H1 (cell line): ENCODE measurements at regions not wholly inside any gene's neighbourhood (a gene's known extent, or its start where the extent isn't known, plus 50 kb on each side); places are given as distances from the start of the nearest gene placed in this dataset.

Source experiments
- CTCF ChIA-PET: fragments of 300-600 bp; sonication (Branson Sonifier 250); formaldehyde crosslinking; loops from one replicate; lab custom pipeline; 2021; ENCODE audit not compliant: partially characterized antibody; lab: Charles Lee
- POLR2A ChIA-PET: fragments of 300-600 bp; sonication (Branson Sonifier 250); formaldehyde crosslinking; loops from one replicate; lab custom pipeline; 2021; ENCODE audit warnings: inconsistent platforms; ENCODE audit not compliant: partially characterized antibody; lab: Charles Lee
- DNase-seq, 2 experiments: peaks; one replicate each; pipeline versions ENCODE4 v3.0.0 to v3.0.0-alpha.2; 2010 to 2022; ENCODE audit warnings: low spot score in 2 of 2, low read depth in 1 of 2, mixed read lengths in 1 of 2
- FAIRE-seq: peaks from 2 replicates; lab custom pipeline; 2011; peaks lifted over from hg19 to GRCh38; lab: Jason Lieb, UNC
- H2AFZ ChIP-seq: 2 replicates; pipeline ENCODE4 v1.8.1; 2012; ENCODE audit warnings: low read length, inconsistent platforms
- H2AK5ac ChIP-seq: 2 replicates; pipeline ENCODE4 v1.6.1; 2013; ENCODE audit warnings: low read depth, low read length
- H2BK120ac ChIP-seq: replicated peaks from 2 replicates; pipeline ENCODE3; 2013; ENCODE audit warnings: low read depth, low read length, inconsistent platforms
- H2BK12ac ChIP-seq: 2 replicates; pipeline ENCODE4 v1.6.1; 2013; ENCODE audit warnings: low read depth, low read length
- H2BK15ac ChIP-seq: 2 replicates; pipeline ENCODE4 v1.6.1; 2013; ENCODE audit warnings: low read length
- H2BK20ac ChIP-seq: 2 replicates; pipeline ENCODE4 v1.6.1; 2013; ENCODE audit warnings: low read length
- H2BK5ac ChIP-seq: 2 replicates; pipeline ENCODE4 v1.6.1; 2013; ENCODE audit warnings: low read depth, low read length
- H3K14ac ChIP-seq: 2 replicates; pipeline ENCODE4 v1.6.1; 2013; ENCODE audit warnings: inconsistent platforms; ENCODE audit not compliant: insufficient read length
- H3K18ac ChIP-seq: 2 replicates; pipeline ENCODE4 v1.6.1; 2013; ENCODE audit warnings: low read length; ENCODE audit errors: extremely low read depth
- H3K23ac ChIP-seq: 2 replicates; pipeline ENCODE4 v1.6.1; 2013; ENCODE audit warnings: inconsistent platforms; ENCODE audit not compliant: insufficient read length
- H3K23me2 ChIP-seq: 2 replicates; pipeline ENCODE4 v1.6.1; 2013; ENCODE audit warnings: low read depth, low read length
- H3K27ac ChIP-seq: 2 replicates; pipeline ENCODE4 v1.6.1; 2011; ENCODE audit warnings: low read depth, low read length, inconsistent platforms
- H3K27me3 ChIP-seq, 4 experiments: replicated peaks in 1 of 4; 1 replicate in 1 of 4; 2 replicates in 3 of 4; pipeline versions ENCODE4 v1.6.1 to v1.8.1; 2011 to 2013; ENCODE audit warnings: low read length in 3 of 4, mild to moderate bottlenecking in 3 of 4, inconsistent platforms in 2 of 4, mixed read lengths in 2 of 4, moderate library complexity in 1 of 4; ENCODE audit not compliant: control insufficient read depth in 3 of 4, insufficient read depth in 3 of 4; ENCODE audit errors: extremely low read depth in 1 of 4
- H3K36me3 ChIP-seq, 4 experiments: 2 replicates each; pipeline versions ENCODE4 v1.6.1 to v1.8.1; 2011 to 2013; ENCODE audit warnings: mild to moderate bottlenecking in 4 of 4, low read length in 3 of 4, moderate library complexity in 2 of 4, control low read depth in 1 of 4, inconsistent platforms in 1 of 4; ENCODE audit not compliant: insufficient read depth in 4 of 4, control insufficient read depth in 2 of 4
- H3K4ac ChIP-seq: replicated peaks from 2 replicates; pipeline ENCODE3; 2013; ENCODE audit warnings: low read length, low read depth, mixed read lengths, inconsistent platforms; ENCODE audit not compliant: insufficient read length
- H3K4me1 ChIP-seq, 4 experiments: replicated peaks in 1 of 4; 1 replicate in 1 of 4; 2 replicates in 3 of 4; pipeline versions ENCODE4 v1.6.1 to v1.8.1; 2011 to 2013; ENCODE audit warnings: low read length in 3 of 4, inconsistent platforms in 2 of 4, mixed read lengths in 1 of 4; ENCODE audit not compliant: insufficient read depth in 4 of 4, control insufficient read depth in 3 of 4
- H3K4me2 ChIP-seq, 2 experiments: 2 replicates each; pipeline versions ENCODE4 v1.6.1 to v1.8.1; 2011 to 2013; ENCODE audit warnings: low read depth in 2 of 2, low read length in 2 of 2, control low read depth in 1 of 2, inconsistent platforms in 1 of 2, mild to moderate bottlenecking in 1 of 2; ENCODE audit not compliant: insufficient read depth in 1 of 2
- H3K4me3 ChIP-seq, 4 experiments: fragments of 200-600, 300-600 bp in 1 of 4; sonication (generic), shearing (Covaris generic), sonication (Bioruptor Twin) in 1 of 4; 2 replicates each; pipeline versions ENCODE4 v1.5.1 to v1.8.1; 2011 to 2016; ENCODE audit warnings: low read length in 4 of 4, low read depth in 3 of 4, control low read depth in 2 of 4, inconsistent platforms in 2 of 4, mild to moderate bottlenecking in 2 of 4, mixed read lengths in 1 of 4, moderate library complexity in 1 of 4; ENCODE audit not compliant: insufficient read depth in 2 of 4; ENCODE audit errors: extremely low read depth in 1 of 4
- H3K56ac ChIP-seq: replicated peaks from 2 replicates; pipeline ENCODE3; 2013; ENCODE audit warnings: low read depth, mild to moderate bottlenecking, mixed read lengths, low read length, inconsistent platforms; ENCODE audit not compliant: insufficient read length
- H3K79me1 ChIP-seq: 2 replicates; pipeline ENCODE4 v1.6.1; 2013; ENCODE audit warnings: low read depth, low read length, control low read depth
- H3K79me2 ChIP-seq, 2 experiments: 2 replicates each; pipeline versions ENCODE4 v1.6.1 to v1.8.1; 2012 to 2013; ENCODE audit warnings: low read length in 2 of 2, mild to moderate bottlenecking in 2 of 2, inconsistent platforms in 1 of 2; ENCODE audit not compliant: insufficient read depth in 2 of 2, control insufficient read depth in 1 of 2
- H3K9ac ChIP-seq, 4 experiments: replicated peaks in 1 of 4; 1 replicate in 1 of 4; 2 replicates in 3 of 4; pipeline versions ENCODE4 v1.6.1 to v1.8.1; 2011 to 2013; ENCODE audit warnings: low read depth in 3 of 4, low read length in 3 of 4, control low read depth in 2 of 4, mild to moderate bottlenecking in 2 of 4, moderate library complexity in 2 of 4, inconsistent platforms in 1 of 4; ENCODE audit errors: extremely low read depth in 1 of 4
- H3K9me3 ChIP-seq, 2 experiments: 2 replicates each; pipeline versions ENCODE4 v1.6.1 to v1.8.1; 2012 to 2013; ENCODE audit warnings: mild to moderate bottlenecking in 2 of 2, moderate library complexity in 2 of 2, control low read depth in 1 of 2, inconsistent platforms in 1 of 2, low read depth in 1 of 2, low read length in 1 of 2, mixed read lengths in 1 of 2; ENCODE audit not compliant: insufficient read depth in 2 of 2
- H4K20me1 ChIP-seq, 2 experiments: replicated peaks in 1 of 2; 2 replicates each; pipeline versions ENCODE3 to v1.8.1; 2011 to 2013; ENCODE audit warnings: inconsistent platforms in 2 of 2, low read length in 2 of 2, mild to moderate bottlenecking in 1 of 2; ENCODE audit not compliant: insufficient read depth in 2 of 2, control insufficient read depth in 1 of 2
- H4K5ac ChIP-seq: 2 replicates; pipeline ENCODE4 v1.6.1; 2013; ENCODE audit warnings: low read length, low read depth, mixed read lengths, inconsistent platforms; ENCODE audit not compliant: insufficient read length
- H4K8ac ChIP-seq: 2 replicates; pipeline ENCODE4 v1.8.0; 2013; ENCODE audit warnings: mild to moderate bottlenecking, moderate library complexity, low read length, inconsistent platforms; ENCODE audit not compliant: insufficient read depth; ENCODE audit errors: extremely low read depth
- H4K91ac ChIP-seq: replicated peaks from 2 replicates; pipeline ENCODE3; 2013; ENCODE audit warnings: low read length, mixed read lengths, inconsistent platforms; ENCODE audit not compliant: insufficient read length
- ATF3 ChIP-seq: IDR thresholded peaks from 2 replicates; pipeline ENCODE4 v1.6.1; 2011; ENCODE audit warnings: low read depth, mild to moderate bottlenecking, low read length; ENCODE audit not compliant: insufficient read depth
- GTF2F1 ChIP-seq: IDR thresholded peaks from 2 replicates; pipeline ENCODE4 v1.6.1; 2012; ENCODE audit warnings: low read depth, low read length, improper control_type of control experiment, borderline replicate concordance
- NANOG ChIP-seq: IDR thresholded peaks from 2 replicates; pipeline ENCODE4 v1.6.1; 2011; ENCODE audit warnings: low read length, low read depth, mild to moderate bottlenecking, inconsistent platforms; ENCODE audit not compliant: insufficient read depth, poor library complexity, severe bottlenecking
- NRF1 ChIP-seq: IDR thresholded peaks from 2 replicates; pipeline ENCODE4 v1.6.1; 2011; ENCODE audit warnings: mild to moderate bottlenecking, low read depth, low read length, improper control_type of control experiment
- RFX5 ChIP-seq: IDR thresholded peaks from 2 replicates; pipeline ENCODE4 v1.6.1; 2011; ENCODE audit warnings: low read depth, low read length, improper control_type of control experiment, borderline replicate concordance
- WGBS, 2 experiments: shearing (Covaris generic) in 1 of 2; methylation state at CpG; one replicate each; pipeline versions ENCODE4 v1.1.6 to v1.1.7; 2013 to 2015; ENCODE audit warnings: low lambda C conversion rate in 2 of 2, mixed read lengths in 2 of 2, inconsistent platforms in 1 of 2, low coverage in 1 of 2, missing lambda C conversion rate in 1 of 2; ENCODE audit not compliant: insufficient replicate concordance in 2 of 2, insufficient coverage in 1 of 2, insufficient read length in 1 of 2; ENCODE audit errors: extremely low coverage in 1 of 2, missing lambda C conversion rate in 1 of 2; 5-methylcytosine and 5-hydroxymethylcytosine counted together

- POLR2A ChIA-PET = no interaction called here
- CTCF ChIA-PET = no interaction called here
These were observed 264.4 kb upstream of the MKI67 start for GRCh38 chr10:128390596-128390995.

More at GRCh38 chr10:128390596-128390995, 264.4 kb upstream of the MKI67 start:
- no peak overlapping the region for H4K8ac ChIP-seq
- H3K36me3 ChIP-seq = no peaks in the 10 kb centered on the region
- no peak overlapping the region for H4K91ac ChIP-seq
- no peak overlapping the region for H3K56ac ChIP-seq
- no peak overlapping the region for H3K23ac ChIP-seq
- H3K4ac ChIP-seq = no peak overlapping the region
- H3K14ac ChIP-seq = no peak overlapping the region
- no peak overlapping the region for H2AFZ ChIP-seq
- TF ChIP-seq NANOG (no peak), GTF2F1 (no peak), ATF3 (no peak), RFX5 (no peak), NRF1 (no peak)
- no peak overlapping the region for H3K4me2 ChIP-seq
- no peaks in the 10 kb centered on the region for H3K79me2 ChIP-seq
- no peak overlapping the region for H2BK20ac ChIP-seq
- no peak overlapping the region for H3K9ac ChIP-seq
- H3K4me3 ChIP-seq = no peak overlapping the region
- no peaks in the 10 kb centered on the region for H3K4me1 ChIP-seq
- no peak overlapping the region for H4K5ac ChIP-seq
- no peak overlapping the region for H2BK120ac ChIP-seq
- H2AK5ac ChIP-seq = no peak overlapping the region
- FAIRE-seq (no peak), DNase-seq (no peak)
- no peak overlapping the region for H2BK15ac ChIP-seq
- peaks cover 0 to 4% of the 10 kb centered on the region in 2 experiments; a peak in 1 of 4 replicates for H3K9me3 ChIP-seq
- no peak overlapping the region for H3K27ac ChIP-seq
- peaks cover 2% of the 10 kb centered on the region; the same call in 1 of the 2 replicates for H3K23me2 ChIP-seq
- no peaks in the 10 kb centered on the region for H3K27me3 ChIP-seq
- H3K18ac ChIP-seq = no peak overlapping the region
- H4K20me1 ChIP-seq = no peaks in the 10 kb centered on the region
- no peak overlapping the region for H2BK5ac ChIP-seq
- no peak overlapping the region for H2BK12ac ChIP-seq
- WGBS, 2 experiments = 88% methylated on average over 5 of the region's 5 CpGs; no CpG with 5 or more reads in 1 of the 2 experiments
- H3K79me1 ChIP-seq = no peaks in the 10 kb centered on the region
